Motor neuron (in vitro differentiated cells): ENCODE measurements at regions not wholly inside any gene's neighbourhood (a gene's known extent, or its start where the extent isn't known, plus 50 kb on each side); places are given as distances from the start of the nearest gene placed in this dataset.
"Not testable (repeated sequence)": the region's sequence is repeated elsewhere in the genome, so short reads cannot be mapped to it uniquely, and the experiment has no call there.

Experiments
- ATAC-seq, 8 experiments: fragments of 200-7000 bp; cut with Tn5 transposase; replicated peaks in 6 of 8; 2 replicates each; pipeline ENCODE4 v1.8.0; 2021; ENCODE audit warnings: mild to moderate bottlenecking in 8 of 8, moderate library complexity in 8 of 8
- H3K27ac ChIP-seq, 2 donors: fragments of 250-450 bp; sonication (Bioruptor Pico); 2 replicates each; pipeline ENCODE4 v1.9.0; 2021; ENCODE audit warnings: antibody characterized with exemption in 2 of 2, mild to moderate bottlenecking in 2 of 2, moderate library complexity in 1 of 2
- H3K4me1 ChIP-seq, 2 donors: fragments of 250-450 bp; sonication (Bioruptor Pico); replicated peaks in 1 of 2; 2 replicates each; pipeline ENCODE4 v1.6.1; 2021; ENCODE audit warnings: antibody characterized with exemption in 2 of 2, mild to moderate bottlenecking in 2 of 2, moderate library complexity in 1 of 2
- H3K4me3 ChIP-seq, 5 donors: fragments of 250-450 bp; sonication (Bioruptor Pico); 2 replicates each; pipeline ENCODE4 v1.9.0; 2021; ENCODE audit warnings: antibody characterized with exemption in 5 of 5, mild to moderate bottlenecking in 5 of 5, moderate library complexity in 4 of 5
- WGBS, 10 experiments: fragments of 450-650 bp; shearing (Covaris generic); methylation state at CpG; one replicate each; pipeline ENCODE4 v1.0.0; 2022; 5-methylcytosine and 5-hydroxymethylcytosine counted together
- in situ Hi-C, 9 experiments: fragments of 400-800 bp; cut with MboI; loops; one replicate each; pipeline ENCODE4 v1.15.0; 2021; ENCODE audit warnings: low sequenced_read_pairs in 9 of 9, low pct_unique_long_range_greater_than_20kb in 2 of 9; ENCODE audit not compliant: unreplicated experiment in 9 of 9

DNA sequence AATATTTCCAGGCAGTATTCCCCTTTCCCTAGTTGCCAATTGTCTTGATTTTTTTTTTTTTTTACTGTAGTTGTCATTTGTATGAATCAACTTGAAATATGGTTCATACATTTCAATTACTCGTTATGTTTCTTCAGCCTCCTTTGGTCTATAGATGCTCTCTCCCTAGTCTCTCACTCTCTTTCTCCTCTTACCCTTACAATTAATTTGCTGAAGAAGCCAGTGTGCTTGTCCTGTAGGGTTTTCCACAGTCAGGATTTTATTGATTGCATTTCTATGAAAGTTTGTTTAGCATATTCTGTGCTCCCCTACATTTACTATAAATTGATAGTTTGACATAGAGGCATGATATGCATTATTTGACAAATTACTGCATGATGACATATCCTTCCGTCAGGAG is 112.0 kb upstream of the PRKCQ start:
- in situ Hi-C loops, result loop anchor here in 4 of 9 experiments (25.0 kb wide), 2 partner anchors 255 to 720 kb away; partner anchors contain the start of gene SFMBT2 (in 3 of the 4)
- no peak overlapping the region for H3K4me3 ChIP-seq
- H3K4me1 ChIP-seq, result peaks cover 0 to 5% of the 10 kb centered on the region in 2 donors
- no peak overlapping the region for H3K27ac ChIP-seq
- 19 to 83% (median 59%) methylated on average over 1 to 2 of the region's 2 CpGs; no CpG with 5 or more reads in 1 of the 10 experiments for WGBS, 10 experiments
- peak in 4 of 8 experiments; percentile 19 to 62 (median 40) for ATAC-seq

- ATAC-seq, result no peak
- Histone ChIP-seq H3K4me3 (no peak overlapping the region), H3K27ac (no peak overlapping the region), H3K4me1 (peaks cover 0 to 5% of the 10 kb centered on the region in 2 donors)
- in situ Hi-C loops, result loop anchor here in 4 of 9 experiments (25.0 kb wide), 2 partner anchors 252 to 723 kb away; partner anchors contain the start of gene SFMBT2 (in 3 of the 4)
- WGBS, 10 experiments, result 48 to 100% (median 94%) methylated on average over 1 to 5 of the region's 5 CpGs; no CpG with 5 or more reads in 2 of the 10 experiments
Observed at GRCh38 chr10:6689036-6689435, 109.0 kb upstream of the PRKCQ start.

DNA sequence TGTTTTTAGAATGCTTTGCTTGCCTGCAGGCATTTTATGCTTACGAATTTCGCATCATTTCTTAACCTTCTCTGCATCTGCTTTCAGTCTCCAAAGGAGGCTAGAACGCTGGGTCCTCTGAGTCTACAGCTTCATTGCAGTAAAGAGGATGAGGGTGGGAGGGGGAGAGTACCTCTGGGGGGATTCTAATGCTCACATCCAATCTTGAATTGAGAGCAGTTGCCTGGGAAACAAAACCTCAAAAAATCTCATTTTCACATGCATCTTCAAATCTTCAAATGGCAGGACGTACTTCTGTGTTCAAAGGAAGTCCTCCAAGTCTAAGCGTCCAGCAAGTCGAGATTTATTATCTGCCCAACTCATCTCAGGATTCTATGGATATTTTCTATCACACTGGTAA is 100.7 kb upstream of the PRKCQ start:
- H3K27ac ChIP-seq, result no peak overlapping the region
- in situ Hi-C loops, result loop anchor here in 4 of 9 experiments (25.0 kb wide), 2 partner anchors 243 to 732 kb away; partner anchors contain the start of gene SFMBT2 (in 3 of the 4)
- H3K4me3 ChIP-seq, result no peak overlapping the region
- WGBS, 10 experiments, result 0 to 100% (median 57%) methylated on average over 2 to 5 of the region's 6 CpGs; no CpG with 5 or more reads in 2 of the 10 experiments
- no peak for ATAC-seq
- H3K4me1 ChIP-seq, result no peaks in the 10 kb centered on the region

DNA sequence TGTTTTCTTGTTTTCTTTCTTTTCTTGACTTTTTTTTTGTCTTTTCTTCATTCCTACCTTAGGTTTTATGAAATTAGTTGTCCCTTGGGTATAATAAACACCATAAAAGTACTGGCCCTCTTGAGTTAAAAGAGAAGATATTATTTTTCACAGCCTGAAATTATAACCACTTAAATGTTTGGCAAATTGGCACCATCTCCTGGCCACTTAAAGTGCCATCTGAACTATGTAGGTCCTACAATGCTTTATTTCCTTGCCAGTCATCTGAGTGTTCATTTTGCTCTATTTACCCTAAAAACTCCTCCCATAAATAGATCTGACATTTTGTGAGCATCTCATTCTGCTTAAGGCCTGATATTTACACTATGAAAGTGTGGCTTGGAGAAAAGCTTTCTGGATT is 98.9 kb upstream of the PRKCQ start:
- Histone ChIP-seq H3K4me1 (no peaks in the 10 kb centered on the region), H3K27ac (no peak overlapping the region), H3K4me3 (no peak overlapping the region)
- ATAC-seq, result no peak
- in situ Hi-C loops, result loop anchor here in 5 of 9 experiments (10.0 to 25.0 kb wide), 3 partner anchors 242 to 733 kb away; partner anchors contain the start of gene SFMBT2 (in 3 of the 5)

DNA sequence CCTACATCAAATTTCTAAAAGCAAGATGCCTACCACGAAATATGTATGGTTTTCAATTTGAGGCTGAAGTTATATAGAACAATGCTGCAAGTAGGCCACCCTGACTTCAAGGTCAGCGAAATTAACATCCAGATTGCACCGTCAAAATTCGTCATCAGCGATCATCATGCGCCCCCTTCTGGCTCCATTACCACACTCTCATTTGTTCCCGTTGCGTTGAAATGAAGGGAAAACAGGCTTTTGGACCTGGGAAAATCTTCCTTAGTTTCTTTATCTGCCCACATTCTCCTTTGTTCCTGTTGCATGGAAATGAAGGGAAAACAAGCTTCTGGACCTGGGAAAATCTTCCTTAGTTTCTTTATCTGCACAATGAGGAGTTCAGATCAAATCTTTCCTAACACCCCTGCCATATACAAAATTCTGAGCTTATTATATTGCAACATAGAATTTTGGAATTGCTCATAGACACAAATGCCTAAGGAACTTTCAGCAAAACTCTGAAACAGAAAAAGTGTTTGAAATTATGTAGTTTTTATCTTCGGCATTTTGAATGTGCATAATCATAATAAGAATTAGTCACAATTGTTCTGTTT is 98.2 kb upstream of the PRKCQ start:
- WGBS, 10 experiments, result 5 to 50% (median 21%) methylated on average over 2 to 9 of the region's 9 CpGs
- in situ Hi-C loops, result loop anchor here in 5 of 9 experiments (10.0 to 25.0 kb wide), 3 partner anchors 241 to 734 kb away; partner anchors contain the start of gene SFMBT2 (in 3 of the 5)
- Histone ChIP-seq H3K4me1 (no peaks in the 10 kb centered on the region), H3K4me3 (no peak overlapping the region), H3K27ac (no peak overlapping the region)
- ATAC-seq, result peak in 4 of 8 experiments; percentile 40 to 72 (median 60)

- WGBS, 10 experiments, result 0 to 20% (median 20%) methylated on average over 1 of the region's 5 CpGs; no CpG with 5 or more reads in 7 of the 10 experiments
- H3K27ac ChIP-seq, ATAC-seq, H3K4me3 ChIP-seq, H3K4me1 ChIP-seq: not testable (repeated sequence)
- in situ Hi-C loops, result loop anchor here in 5 of 9 experiments (10.0 to 25.0 kb wide), 3 partner anchors 240 to 735 kb away; partner anchors contain the start of gene SFMBT2 (in 3 of the 5)
Observed at GRCh38 chr10:6677129-6677528, 97.1 kb upstream of the PRKCQ start.

GRCh38 chr10:6674291-6674690 is 94.2 kb upstream of the PRKCQ start:
- in situ Hi-C loops, result loop anchor here in 7 of 9 experiments (10.0 to 25.0 kb wide), 4 partner anchors 237 to 738 kb away; partner anchors contain the start of gene SFMBT2 (in 3 of the 7)
- 7 to 100% (median 31%) methylated on average over 1 to 3 of the region's 3 CpGs; no CpG with 5 or more reads in 1 of the 10 experiments for WGBS, 10 experiments
- Histone ChIP-seq H3K27ac (no peak overlapping the region), H3K4me1 (no peaks in the 10 kb centered on the region), H3K4me3 (no peak overlapping the region)
- ATAC-seq, result no peak

DNA sequence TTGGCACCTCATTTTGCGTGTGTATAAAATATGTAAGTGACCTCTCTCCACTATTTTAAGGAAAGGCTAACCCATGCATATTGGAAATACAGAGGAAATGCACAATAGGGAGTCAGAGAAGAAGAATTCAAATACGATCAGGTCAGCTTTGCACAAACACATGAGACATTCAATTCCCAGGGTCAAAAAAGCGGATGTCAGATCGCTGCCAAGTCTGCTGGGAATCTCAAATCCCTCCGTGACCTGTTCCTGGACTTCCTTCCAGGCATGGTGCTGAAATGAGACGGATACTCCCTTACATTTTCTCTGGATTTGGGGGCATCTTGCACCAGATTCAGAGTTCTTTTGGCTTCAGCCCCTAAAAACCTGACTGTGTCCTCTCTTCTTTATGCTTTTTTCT is 91.9 kb upstream of the PRKCQ start:
- 10 to 100% (median 80%) methylated on average over 2 to 4 of the region's 6 CpGs; no CpG with 5 or more reads in 1 of the 10 experiments for WGBS, 10 experiments
- Histone ChIP-seq H3K4me1 (peaks cover 2 to 6% of the 10 kb centered on the region in 2 donors), H3K4me3 (no peak overlapping the region), H3K27ac (no peak overlapping the region)
- in situ Hi-C loops, result loop anchor here in 7 of 9 experiments (10.0 to 25.0 kb wide), 4 partner anchors 235 to 740 kb away; partner anchors contain the start of gene SFMBT2 (in 3 of the 7)
- peak in 2 of 8 experiments; percentile 16 for ATAC-seq

DNA sequence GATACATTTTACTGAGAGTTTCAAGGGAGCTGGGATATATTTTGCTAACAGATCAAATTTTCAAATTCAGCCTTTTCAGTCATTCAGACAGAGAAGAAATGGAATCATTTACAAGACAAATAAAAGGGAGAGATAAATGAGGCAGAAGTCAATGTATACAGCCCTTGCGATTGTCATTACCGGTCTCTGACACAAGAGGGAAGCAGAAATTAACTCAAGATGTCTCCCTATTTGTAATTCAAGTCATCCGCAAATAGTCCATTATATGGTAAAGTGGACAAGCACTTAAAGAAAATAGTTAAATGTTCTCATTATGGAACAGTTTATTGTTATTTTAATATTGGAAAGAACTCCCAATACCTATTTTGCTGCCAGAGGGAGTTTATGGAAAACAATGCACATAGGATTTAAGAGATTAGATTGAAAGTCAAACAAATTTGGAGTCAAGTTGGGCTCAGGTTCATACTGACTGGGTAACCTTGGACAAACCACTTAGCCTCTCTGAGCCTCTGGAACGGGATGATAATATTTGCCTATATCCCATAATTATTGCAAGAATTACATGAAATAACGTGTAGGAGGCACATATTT is 89.3 kb upstream of the PRKCQ start:
- Histone ChIP-seq H3K4me1 (peaks cover 2 to 6% of the 10 kb centered on the region in 2 donors), H3K27ac (no peak overlapping the region), H3K4me3 (no peak overlapping the region)
- peak; percentile 43 to 83 (median 66) for ATAC-seq
- in situ Hi-C loops, result loop anchor here in 7 of 9 experiments (25.0 kb wide), 3 partner anchors 232 to 743 kb away; partner anchors contain the start of gene SFMBT2 (in 3 of the 7)
- 0 to 63% (median 23%) methylated on average over 1 to 5 of the region's 5 CpGs for WGBS, 10 experiments

GRCh38 chr10:6667679-6668270 is 87.7 kb upstream of the PRKCQ start:
- H3K27ac ChIP-seq, result no peak overlapping the region
- 5 to 42% (median 23%) methylated on average over 1 to 10 of the region's 10 CpGs for WGBS, 10 experiments
- H3K4me1 ChIP-seq, result peaks cover 2 to 6% of the 10 kb centered on the region in 2 donors
- no peak overlapping the region for H3K4me3 ChIP-seq
- in situ Hi-C loops, result loop anchor here in 7 of 9 experiments (25.0 kb wide), 3 partner anchors 230 to 745 kb away; partner anchors contain the start of gene SFMBT2 (in 3 of the 7)
- ATAC-seq, result peak; percentile 42 to 78 (median 58)

DNA sequence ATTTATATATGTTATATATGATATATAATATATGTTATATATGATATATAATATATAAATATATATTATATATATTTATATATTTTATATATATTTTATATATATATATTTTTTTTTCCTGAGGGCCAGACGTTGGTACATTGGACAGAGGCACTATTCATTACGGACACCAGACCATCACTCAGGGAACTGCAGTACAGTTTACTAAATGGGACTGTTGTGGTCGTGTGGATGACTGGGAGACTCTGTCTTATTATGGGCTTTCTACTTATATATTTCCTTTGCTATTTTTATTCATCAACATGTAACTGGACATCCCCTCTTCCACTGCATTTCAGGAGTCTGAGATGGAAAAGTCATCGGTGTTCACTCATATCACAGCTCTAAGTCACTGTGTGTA is 87.1 kb upstream of the PRKCQ start:
- no peak overlapping the region for H3K4me3 ChIP-seq
- in situ Hi-C loops, result loop anchor here in 7 of 9 experiments (25.0 kb wide), 3 partner anchors 230 to 745 kb away; partner anchors contain the start of gene SFMBT2 (in 3 of the 7)
- H3K27ac ChIP-seq, result no peak overlapping the region
- 13 to 79% (median 39%) methylated on average over 2 to 4 of the region's 4 CpGs; no CpG with 5 or more reads in 3 of the 10 experiments for WGBS, 10 experiments
- peaks cover 2 to 6% of the 10 kb centered on the region in 2 donors for H3K4me1 ChIP-seq
- no peak for ATAC-seq

GRCh38 chr10:6665847-6666246 is 85.8 kb upstream of the PRKCQ start:
- 8 to 100% (median 85%) methylated on average over 1 to 5 of the region's 6 CpGs for WGBS, 10 experiments
- Histone ChIP-seq H3K4me3 (no peak overlapping the region), H3K4me1 (peaks cover 2 to 6% of the 10 kb centered on the region in 2 donors), H3K27ac (no peak overlapping the region)
- in situ Hi-C loops, result loop anchor here in 7 of 9 experiments (25.0 kb wide), 3 partner anchors 229 to 746 kb away; partner anchors contain the start of gene SFMBT2 (in 3 of the 7)
- no peak for ATAC-seq
